ENCODE measurements at regions not wholly inside any gene's neighbourhood (a gene's known extent, or its start where the extent isn't known, plus 50 kb on each side); places are given as distances from the start of the nearest gene placed in this dataset.

DNA sequence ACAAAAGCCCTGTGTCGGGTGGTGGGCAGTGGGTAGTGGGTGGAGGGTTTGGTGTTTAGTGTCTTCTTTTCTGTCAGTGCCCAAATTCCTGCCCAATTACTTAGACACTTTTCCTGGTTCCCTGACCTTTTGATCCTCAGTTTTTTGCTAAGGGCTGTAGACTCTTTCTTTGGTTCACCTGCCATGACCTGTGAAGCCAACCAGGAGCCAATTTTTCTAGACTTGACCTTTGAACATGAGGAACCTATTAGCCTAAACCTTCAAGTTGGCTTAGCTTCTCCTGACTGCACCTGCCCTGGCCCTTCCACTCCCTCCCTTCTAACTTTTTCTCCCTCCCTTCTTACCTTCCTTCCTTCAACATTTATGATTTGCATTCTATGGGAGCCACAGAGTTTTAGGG, 94.5 kb downstream of the MID1IP1 start:
- peaks cover 2% of the 10 kb centered on the region; the same call in 1 of the 2 replicates for H3K27me3 Mint-ChIP-seq (ENCODE audit: low read depth)
- H3K23me2 ChIP-seq (ENCODE audit: insufficient read length, low read depth, low read length, poor library complexity, severe bottlenecking): no peaks in the 10 kb centered on the region

More for the DNA sequence above, 94.5 kb downstream of the MID1IP1 start:
- H3K9me3 ChIP-seq (ENCODE audit: control insufficient read depth, low read depth, low read length): no peaks in the 10 kb centered on the region
- H4K8ac ChIP-seq (replicated peaks; ENCODE audit: insufficient read length, low read depth, low read length): no peak overlapping the region
- Mint-ChIP-seq H3K4me1 (peaks cover 14 to 16% of the 10 kb centered on the region in 2 experiments; a peak in 3 of 4 replicates), H3K4me3 (no peak overlapping the region), H3K9me3 (peaks cover 62 to 68% of the 10 kb centered on the region in 2 experiments), H3K27ac (no peak overlapping the region), H3K36me3 (ENCODE audit: insufficient read depth in 1 of 3, low read depth in 3 of 3) (peaks cover 0 to 2% (median 0%) of the 10 kb centered on the region in 3 experiments; a peak in 3 of 7 replicates)
- no peaks in the 10 kb centered on the region; the same call in 1 of the 2 replicates for H3K4me1 ChIP-seq (ENCODE audit: insufficient read depth, low read length)
- no peak overlapping the region for H3K4ac ChIP-seq (ENCODE audit: low read depth, low read length)
- no peak overlapping the region for H2BK15ac ChIP-seq (ENCODE audit: low read depth, low read length)
- DNase-seq: no peak
- H4K20me1 ChIP-seq (ENCODE audit: control insufficient read depth, insufficient read depth, insufficient read length): no peaks in the 10 kb centered on the region
- no peak overlapping the region for H2AK5ac ChIP-seq (ENCODE audit: insufficient read length, low read length)
- H4K5ac ChIP-seq (ENCODE audit: insufficient read length, low read depth, low read length): no peak overlapping the region
- H3K79me1 ChIP-seq (ENCODE audit: insufficient read depth, low read depth, low read length, poor library complexity, severe bottlenecking): no peaks in the 10 kb centered on the region
- H4K91ac ChIP-seq (ENCODE audit: insufficient read length, low read depth, low read length): no peak overlapping the region
- no peak overlapping the region for H3K56ac ChIP-seq (ENCODE audit: insufficient read length, low read depth, low read length)
- H2BK12ac ChIP-seq (ENCODE audit: insufficient read length, low read depth, low read length): no peak overlapping the region
- H3K14ac ChIP-seq (ENCODE audit: insufficient read depth, low read length): no peak overlapping the region
- no peak overlapping the region for H3K9ac ChIP-seq (ENCODE audit: extremely low read depth, insufficient read length, low read length)
- H3K27me3 ChIP-seq (ENCODE audit: insufficient read depth, low read length): no peaks in the 10 kb centered on the region
- H3K18ac ChIP-seq (ENCODE audit: insufficient read length, low read depth, low read length): no peak overlapping the region
- no peak overlapping the region for H2BK20ac ChIP-seq (ENCODE audit: low read depth, low read length, poor library complexity, severe bottlenecking)
- H2BK5ac ChIP-seq (ENCODE audit: insufficient read length, low read length): no peak overlapping the region
- no peaks in the 10 kb centered on the region for H3K79me2 ChIP-seq (ENCODE audit: insufficient read depth, low read length)
- H3K23ac ChIP-seq (ENCODE audit: insufficient read length, low read depth, low read length): no peak overlapping the region
- no peak overlapping the region for H2AFZ ChIP-seq (ENCODE audit: low read length)
- H3K27ac ChIP-seq (ENCODE audit: insufficient read length, low read depth, low read length): no peak overlapping the region
- TF ChIP-seq, protein P1, sequence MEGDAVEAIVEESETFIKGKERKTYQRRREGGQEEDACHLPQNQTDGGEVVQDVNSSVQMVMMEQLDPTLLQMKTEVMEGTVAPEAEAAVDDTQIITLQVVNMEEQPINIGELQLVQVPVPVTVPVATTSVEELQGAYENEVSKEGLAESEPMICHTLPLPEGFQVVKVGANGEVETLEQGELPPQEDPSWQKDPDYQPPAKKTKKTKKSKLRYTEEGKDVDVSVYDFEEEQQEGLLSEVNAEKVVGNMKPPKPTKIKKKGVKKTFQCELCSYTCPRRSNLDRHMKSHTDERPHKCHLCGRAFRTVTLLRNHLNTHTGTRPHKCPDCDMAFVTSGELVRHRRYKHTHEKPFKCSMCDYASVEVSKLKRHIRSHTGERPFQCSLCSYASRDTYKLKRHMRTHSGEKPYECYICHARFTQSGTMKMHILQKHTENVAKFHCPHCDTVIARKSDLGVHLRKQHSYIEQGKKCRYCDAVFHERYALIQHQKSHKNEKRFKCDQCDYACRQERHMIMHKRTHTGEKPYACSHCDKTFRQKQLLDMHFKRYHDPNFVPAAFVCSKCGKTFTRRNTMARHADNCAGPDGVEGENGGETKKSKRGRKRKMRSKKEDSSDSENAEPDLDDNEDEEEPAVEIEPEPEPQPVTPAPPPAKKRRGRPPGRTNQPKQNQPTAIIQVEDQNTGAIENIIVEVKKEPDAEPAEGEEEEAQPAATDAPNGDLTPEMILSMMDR (conservative IDR thresholded peaks at IDR 0.05): no peak
- no peak overlapping the region for H3T11ph ChIP-seq (ENCODE audit: low read length)
- H3K4me2 ChIP-seq (ENCODE audit: insufficient read depth, insufficient read length, low read length): no peak overlapping the region
- no peak overlapping the region for H2BK120ac ChIP-seq (ENCODE audit: low read depth, low read length, poor library complexity, severe bottlenecking)
- no CpG with 5 or more reads among the region's 1 CpG for WGBS (ENCODE audit: extremely low coverage, insufficient read length, low lambda C conversion rate)

Data from H9 (cell line).